HG03025 (cell line): ENCODE measurements at regions not wholly inside any gene's neighbourhood (a gene's known extent, or its start where the extent isn't known, plus 50 kb on each side); places are given as distances from the start of the nearest gene placed in this dataset.

ENCODE experiments used
- ATAC-seq: cut with Tn5 transposase; IDR thresholded peaks from one replicate; pipeline ENCODE4 v1.9.1; 2021; ENCODE audit warnings: mild to moderate bottlenecking, moderate library complexity; ENCODE audit not compliant: unreplicated experiment, low FRiP score

DNA sequence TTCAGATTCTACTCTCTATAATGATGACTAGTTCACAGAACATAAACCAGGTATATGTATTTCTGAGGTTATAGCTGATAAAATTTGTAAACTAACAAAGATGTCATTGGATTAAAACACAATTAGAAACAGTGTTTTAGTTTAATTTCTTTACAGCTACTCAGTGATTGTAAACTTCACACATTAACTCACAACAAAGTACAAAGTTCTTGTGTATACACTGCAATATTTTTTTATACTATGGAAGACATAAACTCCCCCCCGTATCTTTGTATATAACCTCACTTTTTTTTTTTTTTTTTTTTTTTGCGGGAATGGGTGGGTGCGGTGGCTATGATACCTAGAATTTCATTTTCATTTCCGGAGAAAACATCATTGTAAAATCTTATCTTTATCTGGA, 1043.2 kb downstream of the PCDH18 start:
- no peak for ATAC-seq

DNA sequence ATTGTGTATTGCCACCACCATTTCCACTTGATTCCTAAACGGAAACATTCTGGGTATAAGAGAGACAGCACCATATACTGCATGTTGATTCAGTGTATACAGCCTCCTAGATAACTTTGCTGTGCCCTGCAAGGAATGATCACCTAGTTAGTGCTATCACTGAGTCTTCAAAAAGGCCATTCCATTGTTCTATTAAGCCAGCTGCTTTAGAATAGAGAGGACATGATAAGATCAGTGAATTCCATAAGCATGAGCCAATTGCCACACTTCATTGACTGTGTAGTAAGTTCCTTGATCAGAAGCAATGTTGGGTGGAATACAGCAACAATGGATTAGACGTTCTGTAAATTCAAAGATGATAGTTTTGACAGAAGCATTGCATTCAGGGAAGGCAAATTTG, 1047.3 kb downstream of the PCDH18 start:
- no peak for ATAC-seq

DNA sequence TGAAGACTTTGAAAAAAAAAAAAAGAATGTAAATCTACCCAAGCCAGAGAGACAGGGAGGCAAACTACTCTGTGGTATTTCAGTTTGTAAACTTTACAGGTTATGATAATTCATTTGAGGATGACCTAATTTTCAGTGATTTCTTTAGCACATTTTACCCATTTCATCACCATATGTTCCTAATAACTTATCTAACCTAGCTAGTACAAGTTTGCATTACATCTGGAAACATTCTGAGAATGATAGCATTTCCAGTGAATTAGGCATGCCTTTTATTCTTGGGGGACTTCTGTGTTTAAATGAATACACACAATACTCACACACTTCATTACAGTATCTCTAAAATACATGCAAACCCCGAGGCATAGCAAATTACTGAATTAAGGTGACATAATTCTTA, 1055.5 kb downstream of the PCDH18 start:
- ATAC-seq: no peak

DNA sequence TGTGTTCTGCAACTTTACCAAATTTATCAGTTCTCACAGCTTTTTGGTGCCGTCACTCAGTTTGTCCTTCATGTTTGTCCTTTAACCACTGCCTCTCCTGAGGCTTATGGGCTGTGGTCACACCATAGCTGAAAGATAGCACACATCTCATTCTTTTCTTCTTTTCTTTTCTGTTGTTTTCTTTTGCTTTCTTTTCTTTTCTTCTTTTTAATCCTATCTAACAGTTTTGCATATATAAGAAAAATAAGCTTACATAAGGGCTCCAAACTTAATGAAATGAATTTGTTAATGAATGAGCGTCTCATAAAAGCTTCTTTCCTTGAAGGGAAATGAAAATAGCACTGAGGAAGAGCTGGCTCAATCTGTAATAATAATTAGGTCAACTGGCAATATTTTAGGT, 1061.2 kb downstream of the PCDH18 start:
- no peak for ATAC-seq

DNA sequence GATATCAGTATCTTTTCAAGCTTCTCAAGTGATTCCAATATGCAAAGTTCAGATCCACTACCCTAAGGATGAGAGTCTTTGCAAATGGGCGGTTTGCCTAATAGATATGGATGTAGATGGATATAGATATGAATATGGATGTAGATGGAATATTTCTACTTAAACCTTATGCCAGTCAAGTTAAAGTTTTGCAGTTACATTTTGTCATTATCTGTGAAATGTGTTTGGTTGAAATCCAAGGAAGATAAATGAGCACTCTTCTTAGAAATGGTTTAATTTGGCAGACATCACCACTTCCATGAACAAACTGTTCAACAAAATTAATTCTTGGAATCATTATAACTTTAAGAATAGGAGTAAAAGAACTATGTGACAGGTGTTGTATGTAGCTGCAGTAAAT, 1066.6 kb downstream of the PCDH18 start:
- no peak for ATAC-seq

DNA sequence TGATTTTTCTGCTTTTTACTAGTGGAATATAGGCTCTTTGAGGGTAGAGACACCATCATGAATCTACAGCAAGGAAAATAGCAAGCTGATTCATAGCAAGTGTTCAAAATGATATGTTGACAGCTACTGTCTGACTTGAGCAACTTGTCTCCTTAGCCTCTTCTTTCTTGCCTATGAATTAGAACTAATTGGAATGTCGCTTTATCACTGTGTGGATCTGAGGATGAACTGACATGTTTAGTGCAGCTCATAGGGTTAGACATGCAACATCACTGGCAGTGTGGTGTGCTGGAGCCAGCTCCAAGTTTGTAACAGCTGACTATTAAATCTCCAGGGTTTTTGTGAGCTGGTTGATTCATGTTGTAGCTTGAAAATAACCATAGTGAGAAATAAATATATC, 1068.4 kb downstream of the PCDH18 start:
- ATAC-seq: no peak

DNA sequence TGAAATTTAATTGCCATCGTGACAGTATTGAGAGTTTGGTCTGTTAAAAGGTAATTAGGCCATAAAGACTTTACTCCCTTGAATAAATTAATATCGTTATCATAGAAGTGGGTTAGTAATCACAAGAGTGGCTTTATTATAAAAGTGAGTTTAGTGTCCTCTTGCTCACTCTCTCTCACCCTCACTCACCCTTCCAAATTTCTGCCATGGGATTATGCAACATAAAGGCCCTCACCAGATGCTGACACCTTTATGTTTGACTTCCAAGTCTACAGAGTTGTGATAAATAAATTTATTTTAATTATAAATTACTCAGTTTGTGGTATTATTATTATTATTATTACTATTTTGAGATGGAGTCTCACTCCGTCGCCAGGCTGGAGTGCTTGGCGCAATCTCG, 1070.8 kb downstream of the PCDH18 start:
- no peak for ATAC-seq

DNA sequence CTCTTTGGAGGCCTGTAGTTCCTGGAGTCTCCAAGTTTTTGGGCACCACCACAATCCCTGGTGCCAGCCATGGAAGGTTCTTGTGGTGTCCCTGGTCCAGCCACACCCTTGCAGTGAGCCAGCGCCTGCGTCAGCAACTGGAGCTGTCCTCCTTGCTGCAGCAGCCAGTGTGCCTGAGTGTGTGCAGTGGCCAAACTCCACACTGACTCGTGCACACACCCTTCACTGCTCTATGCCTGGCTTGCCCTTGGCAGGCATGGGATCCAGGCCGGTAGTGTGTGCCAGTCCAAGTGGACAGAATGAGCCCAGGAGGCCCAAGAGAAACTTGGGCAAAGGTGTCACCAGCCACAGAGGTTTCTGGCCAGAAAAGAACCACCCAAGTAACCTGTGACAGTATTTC, 1074.0 kb downstream of the PCDH18 start:
- no peak for ATAC-seq

DNA sequence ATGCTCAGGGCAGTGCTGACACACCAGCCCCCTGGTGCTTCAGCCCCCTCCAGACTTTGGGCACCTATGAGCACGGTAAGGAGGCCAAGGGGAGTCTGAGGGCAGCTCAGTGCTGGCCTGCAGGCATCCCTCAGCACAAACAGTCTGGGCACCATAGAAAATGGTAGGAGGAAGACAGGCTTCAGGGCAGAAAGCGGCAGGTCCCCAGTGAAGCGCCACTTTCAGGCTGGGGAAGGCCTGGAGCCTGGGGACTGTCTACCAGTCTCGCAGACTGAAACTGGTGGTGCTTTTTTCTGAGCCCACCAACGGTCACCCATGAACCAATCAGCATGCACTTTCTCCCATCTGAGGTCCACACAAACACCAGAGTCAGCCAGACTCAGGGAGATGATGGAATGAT, 1074.7 kb downstream of the PCDH18 start:
- ATAC-seq: no peak

DNA sequence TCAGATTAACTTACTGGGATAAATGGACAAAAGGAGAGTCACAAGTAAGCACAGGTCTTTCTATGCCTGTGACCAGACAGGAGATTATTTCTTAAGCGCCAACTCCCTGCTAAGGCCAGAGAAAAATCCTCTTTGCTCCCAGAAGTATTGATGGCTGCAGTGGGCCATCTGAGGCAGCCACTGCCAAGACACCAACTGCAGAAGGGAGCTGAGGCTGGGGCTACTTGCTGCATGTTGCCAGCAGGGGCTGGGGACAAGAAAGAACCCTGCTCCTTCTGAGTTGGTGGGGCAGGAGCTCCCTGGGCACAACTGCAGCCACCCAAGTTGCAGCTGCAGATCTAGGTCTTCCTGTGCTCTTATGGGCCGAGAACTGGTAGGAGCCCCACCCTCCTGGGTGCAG, 1075.3 kb downstream of the PCDH18 start:
- ATAC-seq: no peak

DNA sequence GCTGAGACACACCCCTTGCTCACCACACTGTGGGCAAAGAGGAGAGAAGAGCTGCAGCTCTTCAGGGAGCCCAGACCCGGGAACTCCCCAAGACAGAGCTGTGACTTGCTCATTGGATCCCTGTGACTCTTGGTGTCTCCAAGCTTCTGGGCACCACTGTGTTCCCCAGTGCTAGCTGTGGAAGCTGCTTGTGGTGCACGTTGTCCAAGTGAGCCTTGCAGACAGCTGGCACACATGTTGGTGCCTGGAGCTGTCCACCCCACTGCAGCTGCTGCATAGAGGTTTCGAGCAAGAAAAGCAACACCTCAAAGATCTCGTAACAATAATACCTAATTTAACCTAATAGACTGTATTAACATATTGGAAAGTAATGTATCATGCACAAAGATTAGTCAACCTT, 1089.3 kb downstream of the PCDH18 start:
- ATAC-seq: no peak

DNA sequence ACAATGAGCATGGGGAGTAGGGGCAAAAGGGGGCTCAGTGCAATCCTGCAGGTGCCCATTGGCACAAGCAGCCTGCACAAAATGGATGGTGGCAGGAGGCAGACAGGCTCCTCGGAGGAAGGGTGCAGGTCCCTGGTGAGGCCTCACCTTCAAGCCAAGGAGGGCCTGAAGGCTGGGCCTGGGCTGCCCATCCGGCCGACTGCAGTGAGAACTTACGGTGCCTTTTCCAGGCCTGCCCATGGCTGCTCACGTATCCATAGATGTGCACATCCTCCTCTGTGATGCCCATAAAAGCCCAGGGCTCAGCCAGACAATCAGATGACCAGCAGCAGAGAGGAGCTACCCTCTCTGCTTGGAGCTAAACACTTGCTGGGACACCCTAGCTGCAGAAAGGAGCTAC, 1089.8 kb downstream of the PCDH18 start:
- no peak for ATAC-seq

DNA sequence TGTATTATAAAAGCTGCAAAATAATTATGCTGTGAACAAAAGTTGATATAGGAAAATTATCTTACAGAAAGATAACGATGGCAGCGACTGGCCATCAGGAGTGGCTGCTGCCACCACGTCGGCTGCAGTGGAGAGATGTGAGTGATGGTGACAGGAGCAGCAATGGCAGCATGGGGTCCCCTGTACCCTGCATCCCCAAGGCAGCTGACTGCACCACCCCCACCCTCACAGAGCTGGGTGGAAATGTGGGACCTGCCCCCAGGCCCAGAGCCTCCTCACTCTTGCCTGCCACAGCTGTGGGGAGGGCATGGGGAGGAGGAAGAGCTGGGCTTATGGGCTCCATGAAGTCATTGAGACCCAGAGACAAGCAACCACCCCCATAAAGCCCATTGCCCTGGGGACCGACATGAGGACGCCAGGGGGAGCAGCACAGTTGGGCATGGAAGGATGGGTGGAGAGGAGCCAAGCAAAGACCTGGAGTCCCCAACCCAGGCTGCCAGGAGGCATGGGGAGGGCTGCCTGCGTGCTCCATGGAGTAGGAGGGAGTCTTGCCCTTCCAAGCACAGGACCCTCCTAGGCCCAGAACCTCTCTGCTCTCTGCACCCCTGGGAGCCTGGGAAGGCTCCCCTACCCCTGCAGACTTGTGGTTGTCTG, 1090.5 kb downstream of the PCDH18 start:
- no peak for ATAC-seq

DNA sequence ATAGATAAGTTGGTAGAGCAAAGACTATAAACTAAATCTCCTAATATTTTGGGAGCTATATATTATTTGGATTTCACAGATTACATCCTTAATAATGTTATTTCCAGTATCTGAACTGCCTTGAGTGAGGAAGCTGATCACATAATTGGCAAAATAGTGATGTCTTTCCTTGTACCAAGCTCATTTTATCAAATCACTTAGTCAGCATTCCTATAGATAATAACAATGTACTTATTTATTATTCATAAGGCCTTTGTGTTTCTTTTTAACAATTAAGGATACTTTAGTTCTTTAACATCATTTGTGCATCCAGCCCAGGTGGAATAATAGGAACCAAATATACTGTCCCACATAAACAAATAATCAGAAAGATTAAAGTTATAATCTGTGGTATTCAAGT, 1093.6 kb downstream of the PCDH18 start:
- no peak for ATAC-seq

DNA sequence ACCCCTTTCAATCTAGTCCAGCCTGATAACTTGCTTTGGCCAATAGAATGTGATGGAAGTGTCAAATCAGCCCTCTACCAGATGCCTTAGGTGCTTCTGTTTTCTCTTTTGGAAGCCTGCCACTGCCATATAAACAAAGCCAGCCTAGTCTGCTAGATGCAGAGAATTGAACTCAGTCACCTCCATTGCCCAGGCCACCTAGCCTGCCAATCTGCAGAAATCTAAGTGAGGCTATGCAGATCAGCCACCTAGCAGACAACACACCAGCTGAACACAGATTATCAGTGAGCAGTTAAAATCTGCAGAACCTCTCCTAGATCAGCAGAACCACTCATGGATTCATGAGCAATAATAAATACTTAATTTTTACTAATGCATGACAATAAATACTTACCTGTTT, 1108.2 kb downstream of the PCDH18 start:
- ATAC-seq: no peak

DNA sequence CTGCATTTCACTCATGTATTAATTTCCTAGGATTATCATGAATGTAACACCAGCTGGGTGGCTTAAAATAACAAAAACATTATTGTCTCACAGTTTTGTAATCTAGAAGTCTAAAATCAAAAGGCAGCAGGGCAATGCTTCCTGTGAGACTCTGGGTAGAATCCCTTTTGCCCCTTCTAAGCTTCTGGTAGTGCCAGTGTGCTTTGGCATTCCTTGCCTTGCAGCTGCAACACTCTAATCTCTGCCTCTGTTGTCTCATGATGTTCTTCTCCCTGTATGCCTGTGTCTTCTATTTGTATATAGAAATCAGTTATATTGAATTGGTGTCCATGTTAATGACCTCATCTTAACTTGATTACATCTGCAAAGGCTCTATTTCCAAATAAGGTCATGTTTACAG, 1117.3 kb downstream of the PCDH18 start:
- ATAC-seq: no peak

DNA sequence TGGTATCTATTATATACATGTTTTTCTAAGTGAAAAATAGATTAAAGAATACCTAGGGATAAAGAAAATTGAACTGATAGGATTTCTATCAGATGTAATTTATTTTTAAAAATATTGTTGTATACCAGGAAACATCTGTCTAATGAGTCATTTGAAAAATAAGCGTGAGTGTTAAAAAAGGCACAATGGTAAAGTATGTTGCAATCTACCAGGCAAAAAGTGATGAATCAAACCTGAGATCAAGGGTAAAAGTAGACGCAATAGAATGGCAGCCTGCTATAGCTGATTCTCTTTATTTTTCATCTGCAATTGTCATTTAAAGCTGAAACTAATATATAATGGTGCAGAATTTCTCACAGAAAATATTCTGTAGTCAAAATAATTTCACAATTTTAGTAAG, 1119.6 kb downstream of the PCDH18 start:
- no peak for ATAC-seq

DNA sequence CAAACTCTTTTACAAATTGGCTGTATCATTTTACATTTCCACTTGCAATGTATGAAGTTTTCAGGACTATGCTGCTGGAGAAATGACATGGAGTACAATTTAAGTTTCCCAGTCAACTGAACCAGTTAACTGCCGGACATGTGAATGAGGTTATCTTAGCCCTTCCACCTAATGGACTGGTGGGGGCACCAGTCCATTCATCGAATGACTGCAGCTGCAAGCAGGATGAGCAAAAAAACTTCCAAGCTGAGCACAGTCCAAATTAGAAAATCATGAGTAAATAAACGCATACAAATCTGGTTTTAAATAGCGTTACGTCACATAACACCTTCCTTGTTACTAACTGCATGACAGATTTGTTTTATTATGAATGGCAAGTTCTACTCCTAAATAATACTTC, 1131.5 kb downstream of the PCDH18 start:
- no peak for ATAC-seq

DNA sequence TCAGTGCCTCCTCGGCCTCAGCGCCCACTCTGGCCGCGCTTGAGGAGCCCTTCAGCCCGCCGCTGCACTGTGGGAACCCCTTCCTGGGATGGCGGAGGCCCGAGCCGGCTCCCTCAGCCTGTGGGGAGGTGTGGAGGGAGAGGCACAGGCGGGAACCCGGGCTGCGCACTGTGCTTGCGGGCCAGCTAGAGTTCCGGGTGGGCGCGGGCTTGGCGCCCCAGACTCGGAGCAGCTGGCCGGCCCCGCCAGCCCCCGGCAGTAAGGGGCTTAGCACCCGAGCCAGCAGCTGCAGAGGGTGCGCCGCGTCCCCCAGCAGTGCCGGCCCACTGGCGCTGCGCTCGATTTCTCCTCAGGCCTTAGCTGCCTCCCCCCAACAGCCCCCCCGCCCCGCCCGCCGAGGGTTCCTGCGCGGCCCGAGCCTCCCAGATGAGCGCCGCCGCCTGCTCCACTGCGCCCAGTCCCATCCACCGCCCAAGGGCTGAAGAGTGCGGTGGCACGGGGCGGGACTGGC, 1137.0 kb downstream of the PCDH18 start:
- ATAC-seq: no peak

DNA sequence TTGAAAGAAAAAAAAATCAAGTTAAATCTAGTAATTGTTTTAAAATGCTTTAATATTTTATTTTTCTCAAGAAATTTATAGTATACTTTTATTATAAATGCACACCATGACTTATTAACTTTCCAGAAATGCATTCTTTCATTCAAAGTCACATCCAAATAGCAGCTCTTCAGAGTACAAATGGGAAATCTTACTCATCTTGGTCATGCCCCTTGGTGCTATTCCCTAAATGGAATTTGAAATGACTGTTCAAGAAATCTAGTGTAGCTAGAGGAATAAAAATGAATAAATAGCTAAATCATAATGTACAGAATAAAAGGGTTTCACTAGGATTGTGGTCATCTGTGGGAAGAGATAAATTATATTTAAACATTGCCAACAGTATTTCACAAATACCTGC, 1139.7 kb downstream of the PCDH18 start:
- ATAC-seq: no peak

DNA sequence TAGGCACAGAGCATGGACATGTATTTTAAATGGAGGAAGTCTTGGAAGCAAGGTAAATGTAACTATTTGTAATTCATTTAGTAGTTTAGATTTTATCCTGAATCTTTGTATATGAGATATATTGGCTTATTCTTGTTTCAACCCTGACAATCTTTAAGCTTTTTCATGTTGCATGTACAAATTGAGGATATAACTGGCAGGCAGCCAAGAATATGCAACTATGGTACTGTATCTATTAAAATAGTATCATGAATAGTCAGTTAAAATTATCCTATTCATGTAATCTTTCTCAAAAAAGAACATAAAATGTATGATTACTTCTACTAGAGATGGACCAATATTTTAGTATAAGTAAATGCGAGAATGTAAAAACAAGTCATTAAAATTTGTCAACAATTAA, 1141.5 kb downstream of the PCDH18 start:
- ATAC-seq: no peak

DNA sequence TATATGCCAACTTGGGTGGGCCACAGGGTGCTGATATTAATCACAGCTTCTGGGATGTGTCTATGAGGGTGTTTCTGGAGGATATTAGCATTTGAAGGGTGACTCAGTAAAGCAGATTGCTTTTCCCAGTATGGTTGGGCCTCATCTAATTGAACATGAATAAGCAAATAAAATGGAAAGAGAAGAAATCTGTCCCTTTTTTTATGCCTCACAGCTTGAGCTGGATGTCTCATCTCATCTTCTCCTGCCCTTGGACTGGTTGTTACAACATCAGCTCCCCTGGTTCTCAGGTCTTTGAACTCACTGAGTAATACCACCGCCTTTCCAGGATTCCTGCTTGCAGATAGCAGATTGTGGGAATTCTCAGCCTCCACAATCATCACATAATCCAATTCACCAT, 1149.2 kb downstream of the PCDH18 start:
- no peak for ATAC-seq

DNA sequence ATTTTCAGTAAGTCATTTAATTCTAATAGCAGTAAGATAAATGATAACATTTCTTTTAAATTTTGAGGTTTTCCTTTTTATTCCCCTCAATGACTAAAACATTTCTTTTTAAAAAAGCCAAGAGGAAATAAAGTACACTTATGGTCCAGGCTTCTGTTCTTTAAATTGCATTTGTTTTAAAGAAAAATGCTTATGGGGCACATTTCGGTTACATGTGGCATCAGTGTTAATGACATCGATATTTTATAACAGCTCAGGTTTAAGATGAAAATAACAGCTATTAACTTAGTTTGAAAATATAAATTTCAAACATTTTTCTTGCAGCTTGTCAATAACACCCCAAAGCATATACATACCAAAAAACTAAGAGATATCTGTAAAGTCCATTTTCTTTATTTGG, 1161.1 kb downstream of the PCDH18 start:
- ATAC-seq: no peak
